DOHH2 (cell line): ENCODE measurements at regions not wholly inside any gene's neighbourhood (a gene's known extent, or its start where the extent isn't known, plus 50 kb on each side); places are given as distances from the start of the nearest gene placed in this dataset.

ENCODE experiments used
- CTCF ChIP-seq: fragments of 200-600 bp; sonication (generic); IDR thresholded peaks from one replicate; pipeline ENCODE4 v1.5.1; 2014; ENCODE audit warnings: antibody characterized with exemption, mild to moderate bottlenecking, low read depth, low read length; ENCODE audit not compliant: poor library complexity, severe bottlenecking
- EZH2phosphoT487 ChIP-seq: fragments of 200-600 bp; sonication (generic); IDR thresholded peaks from 2 replicates; pipeline ENCODE4 v1.6.1; 2017; ENCODE audit warnings: borderline replicate concordance, mild to moderate bottlenecking, antibody characterized with exemption, low read length, moderate library complexity, mixed read lengths

GRCh38 chr18:34039611-34040010 lies 185.1 kb downstream of the NOL4 start:
- TF ChIP-seq CTCF (no peak), EZH2phosphoT487 (no peak)
